Neuronal stem cell (in vitro differentiated cells): ENCODE measurements at regions not wholly inside any gene's neighbourhood (a gene's known extent, or its start where the extent isn't known, plus 50 kb on each side); places are given as distances from the start of the nearest gene placed in this dataset.

Experiments used
- DNase-seq: peaks from one replicate; pipeline ENCODE4 v3.0.0-alpha.2; 2013; ENCODE audit warnings: low spot score
- H2AFZ ChIP-seq: one replicate; pipeline ENCODE4 v1.6.1; 2013; ENCODE audit warnings: mild to moderate bottlenecking, low read length, inconsistent platforms
- H2AK5ac ChIP-seq: 2 replicates; pipeline ENCODE4 v1.6.1; 2013; ENCODE audit warnings: low read depth, mild to moderate bottlenecking, inconsistent platforms, low read length, moderate library complexity, mixed read lengths
- H2BK120ac ChIP-seq: 2 replicates; pipeline ENCODE4 v1.6.1; 2013; ENCODE audit warnings: low read depth, mild to moderate bottlenecking, inconsistent platforms, low read length, moderate library complexity, mixed read lengths
- H2BK12ac ChIP-seq: one replicate; pipeline ENCODE4 v1.6.1; 2013; ENCODE audit warnings: low read length, inconsistent platforms
- H2BK15ac ChIP-seq: 2 replicates; pipeline ENCODE4 v1.6.1; 2013; ENCODE audit warnings: mild to moderate bottlenecking, low read length, inconsistent platforms, mixed read lengths
- H2BK5ac ChIP-seq: one replicate; pipeline ENCODE4 v1.6.1; 2013; ENCODE audit warnings: inconsistent platforms, mild to moderate bottlenecking, low read length, moderate library complexity
- H3K14ac ChIP-seq: one replicate; pipeline ENCODE4 v1.6.1; 2013; ENCODE audit warnings: low read length, inconsistent platforms
- H3K18ac ChIP-seq: 2 replicates; pipeline ENCODE4 v1.6.1; 2013; ENCODE audit warnings: low read length, inconsistent platforms
- H3K23ac ChIP-seq: 2 replicates; pipeline ENCODE4 v1.6.1; 2013; ENCODE audit warnings: low read depth, mild to moderate bottlenecking, mixed read lengths, low read length, inconsistent platforms; ENCODE audit not compliant: poor library complexity
- H3K27ac ChIP-seq: replicated peaks from 3 replicates; pipeline ENCODE4 v1.5.1; 2013; ENCODE audit warnings: low read length, inconsistent platforms
- H3K27me3 ChIP-seq, 3 experiments: 2 replicates each; pipeline ENCODE4 v1.6.1; 2013; ENCODE audit warnings: low read length in 3 of 3, mild to moderate bottlenecking in 2 of 3, inconsistent platforms in 1 of 3, low read depth in 1 of 3, mixed read lengths in 1 of 3, moderate library complexity in 1 of 3; ENCODE audit not compliant: control insufficient read depth in 3 of 3, insufficient read depth in 3 of 3
- H3K36me3 ChIP-seq, 2 donors: replicated peaks in 1 of 2; 2 replicates each; pipeline ENCODE4 v1.6.1; 2013; ENCODE audit warnings: low read length in 2 of 2; ENCODE audit not compliant: control insufficient read depth in 2 of 2, insufficient read depth in 2 of 2
- H3K4ac ChIP-seq: 2 replicates; pipeline ENCODE4 v1.6.1; 2013; ENCODE audit warnings: inconsistent platforms, mild to moderate bottlenecking, low read length, moderate library complexity
- H3K4me1 ChIP-seq, 2 donors: 1 replicate in 1 of 2; 2 replicates in 1 of 2; pipeline ENCODE4 v1.6.1; 2013; ENCODE audit warnings: low read length in 2 of 2, low read depth in 1 of 2; ENCODE audit not compliant: control insufficient read depth in 2 of 2, insufficient read depth in 1 of 2
- H3K4me2 ChIP-seq: one replicate; pipeline ENCODE4 v1.6.1; 2013; ENCODE audit warnings: mild to moderate bottlenecking, low read length, inconsistent platforms; ENCODE audit not compliant: insufficient read depth, poor library complexity, severe bottlenecking
- H3K4me3 ChIP-seq, 2 donors: 2 replicates each; pipeline ENCODE4 v1.5.1; 2013; ENCODE audit warnings: low read length in 2 of 2, mild to moderate bottlenecking in 2 of 2, inconsistent platforms in 1 of 2, moderate library complexity in 1 of 2
- H3K79me1 ChIP-seq: one replicate; pipeline ENCODE4 v1.6.1; 2013; ENCODE audit warnings: low read depth, mild to moderate bottlenecking, inconsistent platforms, low read length, moderate library complexity
- H3K9ac ChIP-seq: one replicate; pipeline ENCODE4 v1.6.1; 2013; ENCODE audit warnings: mild to moderate bottlenecking, low read depth, low read length, inconsistent platforms; ENCODE audit not compliant: poor library complexity
- H3K9me3 ChIP-seq, 2 donors: replicated peaks in 1 of 2; 2 replicates each; pipeline versions ENCODE3 to v1.6.1; 2013; ENCODE audit warnings: low read length in 2 of 2, mild to moderate bottlenecking in 2 of 2, inconsistent platforms in 1 of 2, low read depth in 1 of 2, mixed read lengths in 1 of 2, moderate library complexity in 1 of 2; ENCODE audit not compliant: control insufficient read depth in 2 of 2, insufficient read depth in 1 of 2
- H4K8ac ChIP-seq: one replicate; pipeline ENCODE4 v1.6.1; 2013; ENCODE audit warnings: low read depth, mild to moderate bottlenecking, inconsistent platforms, low read length, moderate library complexity
- H4K91ac ChIP-seq: one replicate; pipeline ENCODE4 v1.6.1; 2013; ENCODE audit warnings: low read length, low read depth, mild to moderate bottlenecking, inconsistent platforms; ENCODE audit not compliant: poor library complexity
- WGBS, 2 donors: extraction: QIAGEN DNeasy Blood & Tissue Kit; methylation state at CpG; one replicate each; pipeline ENCODE4 v1.1.7; 2013; ENCODE audit warnings: missing lambda C conversion rate in 2 of 2, mixed read lengths in 1 of 2; ENCODE audit not compliant: insufficient read length in 2 of 2, insufficient replicate concordance in 1 of 2; ENCODE audit errors: extremely low coverage in 2 of 2; 5-methylcytosine and 5-hydroxymethylcytosine counted together

DNA sequence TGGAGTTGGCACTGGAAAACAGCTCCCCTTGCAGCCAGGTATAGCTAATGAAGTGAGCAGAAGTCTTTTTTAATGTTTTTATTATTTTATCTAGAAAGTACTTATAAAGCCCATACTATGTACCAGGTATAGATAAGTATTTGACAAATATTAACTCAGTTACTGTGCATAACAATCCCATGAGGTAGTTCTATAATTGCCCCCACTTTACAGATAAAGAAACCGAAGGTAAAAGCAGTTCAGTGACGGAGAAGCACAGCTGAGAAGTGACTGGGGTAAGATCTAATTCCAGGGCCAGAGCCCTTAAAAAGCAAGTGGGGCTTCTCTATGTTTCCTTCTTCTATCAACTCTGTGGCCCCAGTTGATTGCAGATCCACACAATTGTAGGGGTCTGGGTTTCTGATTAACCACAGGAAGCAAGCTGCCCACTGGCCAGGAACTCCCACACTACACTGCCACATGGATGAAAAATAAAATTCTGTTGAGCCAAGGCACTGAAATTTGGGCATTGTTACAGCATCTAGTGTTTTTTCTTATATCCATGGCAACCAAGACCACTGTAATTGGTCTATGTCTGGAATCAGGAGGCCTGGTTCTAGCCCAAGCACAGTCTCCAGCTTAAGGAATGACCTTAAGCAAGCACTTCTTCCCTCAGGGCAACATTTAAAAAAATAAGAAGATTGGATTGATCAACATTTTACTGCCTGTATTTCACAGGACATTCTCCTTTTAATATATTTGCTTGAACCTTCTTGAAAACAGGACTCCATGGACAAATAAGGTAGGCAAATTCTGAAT, 55.3 kb upstream of the TEAD1 start:
- Histone ChIP-seq H2BK12ac (no peak overlapping the region), H3K4me1 (no peaks in the 10 kb centered on the region), H4K8ac (no peak overlapping the region), H3K4ac (no peak overlapping the region), H3K14ac (no peak overlapping the region), H2BK5ac (no peak overlapping the region), H2AK5ac (no peak overlapping the region), H3K4me3 (no peak overlapping the region), H2AFZ (no peak overlapping the region), H3K27ac (no peak overlapping the region), H3K4me2 (no peak overlapping the region), H4K91ac (no peak overlapping the region), H3K9me3 (no peaks in the 10 kb centered on the region), H3K79me1 (no peaks in the 10 kb centered on the region), H3K36me3 (no peaks in the 10 kb centered on the region), H2BK15ac (no peak overlapping the region), H3K18ac (no peak overlapping the region), H3K23ac (no peak overlapping the region), H2BK120ac (no peak overlapping the region), H3K27me3 (peaks cover 0 to 4% (median 0%) of the 10 kb centered on the region in 3 experiments), H3K9ac (no peak overlapping the region)
- no peak for DNase-seq
- WGBS, 2 donors, result no CpG with 5 or more reads among the region's 2 CpGs

- no CpG with 5 or more reads among the region's 1 CpG for WGBS, 2 donors
- H3K79me1 ChIP-seq, result no peaks in the 10 kb centered on the region
Measured at GRCh38 chr11:12623869-12624268, 50.4 kb upstream of the TEAD1 start.

More at GRCh38 chr11:12623869-12624268, 50.4 kb upstream of the TEAD1 start:
- Histone ChIP-seq H2AFZ (no peak overlapping the region), H2BK5ac (no peak overlapping the region), H2BK12ac (no peak overlapping the region), H3K9me3 (no peaks in the 10 kb centered on the region), H3K9ac (no peak overlapping the region), H3K36me3 (no peaks in the 10 kb centered on the region), H3K14ac (no peak overlapping the region), H2BK120ac (no peak overlapping the region), H3K27ac (no peak overlapping the region), H4K8ac (no peak overlapping the region), H3K4me2 (no peak overlapping the region), H2BK15ac (no peak overlapping the region), H4K91ac (no peak overlapping the region), H3K23ac (no peak overlapping the region), H3K4me1 (no peaks in the 10 kb centered on the region), H2AK5ac (no peak overlapping the region), H3K18ac (no peak overlapping the region), H3K27me3 (peaks cover 0 to 4% (median 0%) of the 10 kb centered on the region in 3 experiments), H3K4ac (no peak overlapping the region), H3K4me3 (no peak overlapping the region)
- DNase-seq, result no peak
